ENCODE measurements at regions not wholly inside any gene's neighbourhood (a gene's known extent, or its start where the extent isn't known, plus 50 kb on each side); places are given as distances from the start of the nearest gene placed in this dataset.

DNA sequence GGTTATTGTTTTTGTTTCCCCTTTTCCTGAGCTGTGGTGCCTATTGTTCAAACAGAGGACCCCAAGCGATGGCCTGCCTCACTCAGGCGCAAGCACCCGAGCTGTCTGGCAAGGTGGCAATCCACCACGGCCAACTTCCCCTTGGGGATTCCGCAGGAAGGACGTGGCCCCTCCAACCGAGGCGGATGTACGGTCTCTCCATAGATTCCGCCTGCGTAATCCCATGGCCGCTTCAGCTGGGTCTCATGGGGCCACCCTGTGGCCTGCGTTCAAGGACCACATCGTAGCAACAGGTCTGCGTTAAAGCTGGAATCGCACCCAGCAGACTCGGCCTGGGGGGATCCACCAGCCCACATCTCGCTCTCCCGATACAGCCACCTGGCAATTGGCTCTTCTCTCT is 79.9 kb downstream of the CEBPB start:
- H3K36me3 Mint-ChIP-seq = no peaks in the 10 kb centered on the region
- CTCF ChIA-PET = no interaction called here
- no peaks in the 10 kb centered on the region for H3K9me3 Mint-ChIP-seq
- POLR2A ChIA-PET = no interaction called here
- no peaks in the 10 kb centered on the region for H3K9me3 ChIP-seq (ENCODE audit: control insufficient read depth in 2 of 3, low read length in 3 of 3)
- no peaks in the 10 kb centered on the region for H3K36me3 ChIP-seq (ENCODE audit: control insufficient read depth in 2 of 3, insufficient read depth in 3 of 3, low read length in 3 of 3)
- H3K27me3 ChIP-seq (ENCODE audit: control insufficient read depth in 2 of 2, insufficient read depth in 2 of 2, low read length in 2 of 2) = no peaks in the 10 kb centered on the region
- peaks cover 15 to 21% (median 19%) of the 10 kb centered on the region in 5 donors for H3K27me3 Mint-ChIP-seq
- peaks cover 0 to 19% (median 0%) of the 10 kb centered on the region in 7 donors for H3K4me1 Mint-ChIP-seq
- DNase-seq = no peak
- H3K4me3 Mint-ChIP-seq = no peak overlapping the region
- no peak overlapping the region for H3K27ac ChIP-seq (ENCODE audit: low read depth, low read length)
- peak; percentile 5 for ATAC-seq
- intact Hi-C loops (cut with micrococcal nuclease) = no loop called here
- no peak overlapping the region for H3K27ac Mint-ChIP-seq
- no peak overlapping the region for H3K4me3 ChIP-seq (ENCODE audit: low read length)
- H3K4me1 ChIP-seq (ENCODE audit: control insufficient read depth in 2 of 2, insufficient read depth in 2 of 2, low read length in 2 of 2) = no peaks in the 10 kb centered on the region

DNA sequence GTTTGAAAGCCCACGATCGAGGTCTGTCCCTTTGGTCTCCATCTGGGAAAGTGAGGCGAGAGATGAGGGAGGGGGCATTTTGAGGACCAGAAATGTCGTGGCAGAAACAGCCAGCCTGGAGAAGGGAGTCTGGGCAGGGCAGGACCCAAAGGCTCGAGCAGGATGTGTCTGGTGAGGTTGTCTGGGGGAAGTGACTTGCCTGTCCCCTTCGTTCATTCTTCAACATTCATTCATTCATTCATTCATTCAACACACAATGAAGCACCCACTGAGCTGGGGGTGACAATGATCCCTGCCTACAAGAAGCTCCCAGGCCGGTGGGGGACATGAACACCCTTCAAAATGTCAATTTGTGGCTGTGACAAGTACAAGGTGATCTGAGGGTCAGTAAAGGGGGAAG is 80.5 kb downstream of the CEBPB start:
- CTCF ChIA-PET = interaction anchor here (0.8 kb wide), 1 partner anchor 11 kb away, joined by 3 read pairs; no protein-coding TSS in a partner anchor
- DNase-seq (no peak), ATAC-seq (no peak)
- Mint-ChIP-seq H3K27ac (no peak overlapping the region), H3K4me1 (peaks cover 0 to 13% (median 0%) of the 10 kb centered on the region in 7 donors), H3K36me3 (no peaks in the 10 kb centered on the region), H3K4me3 (no peak overlapping the region), H3K27me3 (peaks cover 15 to 21% (median 19%) of the 10 kb centered on the region in 5 donors), H3K9me3 (no peaks in the 10 kb centered on the region)
- H3K27me3 ChIP-seq (ENCODE audit: control insufficient read depth in 2 of 2, insufficient read depth in 2 of 2, low read length in 2 of 2) = no peaks in the 10 kb centered on the region
- no peak overlapping the region for H3K27ac ChIP-seq (ENCODE audit: low read depth, low read length)
- H3K4me3 ChIP-seq (ENCODE audit: low read length) = no peak overlapping the region
- intact Hi-C loops (cut with micrococcal nuclease) = no loop called here
- POLR2A ChIA-PET = no interaction called here
- no peaks in the 10 kb centered on the region for H3K4me1 ChIP-seq (ENCODE audit: control insufficient read depth in 2 of 2, insufficient read depth in 2 of 2, low read length in 2 of 2)
- H3K9me3 ChIP-seq (ENCODE audit: control insufficient read depth in 2 of 3, low read length in 3 of 3) = no peaks in the 10 kb centered on the region
- no peaks in the 10 kb centered on the region for H3K36me3 ChIP-seq (ENCODE audit: control insufficient read depth in 2 of 3, insufficient read depth in 3 of 3, low read length in 3 of 3)

DNA sequence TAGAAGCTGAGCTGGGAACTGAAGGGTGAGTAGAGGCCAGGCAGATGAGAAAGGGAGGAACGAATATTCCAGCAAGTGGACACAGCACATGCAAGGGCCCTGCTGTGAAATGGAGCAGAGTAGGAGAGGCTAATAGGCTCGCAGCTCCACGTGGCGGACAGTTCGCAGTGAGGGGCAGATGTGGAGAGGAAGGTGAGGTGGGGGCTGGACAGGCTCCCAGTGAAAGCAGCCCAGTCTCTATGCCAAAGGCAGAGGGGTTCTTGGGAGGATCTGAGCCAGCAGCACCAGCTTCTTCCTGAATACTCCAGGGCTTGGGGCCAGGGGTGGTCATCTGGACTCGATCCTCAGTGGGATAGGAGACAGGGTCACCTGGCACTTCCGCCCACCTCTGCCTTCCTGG is 81.0 kb downstream of the CEBPB start:
- DNase-seq = no peak
- peaks cover 0 to 13% (median 0%) of the 10 kb centered on the region in 7 donors for H3K4me1 Mint-ChIP-seq
- no peak overlapping the region for H3K27ac ChIP-seq (ENCODE audit: low read depth, low read length)
- no peaks in the 10 kb centered on the region for H3K27me3 ChIP-seq (ENCODE audit: control insufficient read depth in 2 of 2, insufficient read depth in 2 of 2, low read length in 2 of 2)
- H3K9me3 Mint-ChIP-seq = no peaks in the 10 kb centered on the region
- ChIA-PET CTCF (interaction anchor here (0.8 kb wide), 1 partner anchor 12 kb away, joined by 3 read pairs; no protein-coding TSS in a partner anchor), POLR2A (no interaction called here)
- H3K27ac Mint-ChIP-seq = no peak overlapping the region
- no peaks in the 10 kb centered on the region for H3K36me3 Mint-ChIP-seq
- H3K4me3 ChIP-seq (ENCODE audit: low read length) = no peak overlapping the region
- H3K4me3 Mint-ChIP-seq = no peak overlapping the region
- no peaks in the 10 kb centered on the region for H3K4me1 ChIP-seq (ENCODE audit: control insufficient read depth in 2 of 2, insufficient read depth in 2 of 2, low read length in 2 of 2)
- H3K27me3 Mint-ChIP-seq = peaks cover 15 to 21% (median 19%) of the 10 kb centered on the region in 5 donors
- ATAC-seq = no peak
- intact Hi-C loops (cut with micrococcal nuclease) = no loop called here
- H3K36me3 ChIP-seq (ENCODE audit: control insufficient read depth in 2 of 3, insufficient read depth in 3 of 3, low read length in 3 of 3) = no peaks in the 10 kb centered on the region
- no peaks in the 10 kb centered on the region for H3K9me3 ChIP-seq (ENCODE audit: control insufficient read depth in 2 of 3, low read length in 3 of 3)

DNA sequence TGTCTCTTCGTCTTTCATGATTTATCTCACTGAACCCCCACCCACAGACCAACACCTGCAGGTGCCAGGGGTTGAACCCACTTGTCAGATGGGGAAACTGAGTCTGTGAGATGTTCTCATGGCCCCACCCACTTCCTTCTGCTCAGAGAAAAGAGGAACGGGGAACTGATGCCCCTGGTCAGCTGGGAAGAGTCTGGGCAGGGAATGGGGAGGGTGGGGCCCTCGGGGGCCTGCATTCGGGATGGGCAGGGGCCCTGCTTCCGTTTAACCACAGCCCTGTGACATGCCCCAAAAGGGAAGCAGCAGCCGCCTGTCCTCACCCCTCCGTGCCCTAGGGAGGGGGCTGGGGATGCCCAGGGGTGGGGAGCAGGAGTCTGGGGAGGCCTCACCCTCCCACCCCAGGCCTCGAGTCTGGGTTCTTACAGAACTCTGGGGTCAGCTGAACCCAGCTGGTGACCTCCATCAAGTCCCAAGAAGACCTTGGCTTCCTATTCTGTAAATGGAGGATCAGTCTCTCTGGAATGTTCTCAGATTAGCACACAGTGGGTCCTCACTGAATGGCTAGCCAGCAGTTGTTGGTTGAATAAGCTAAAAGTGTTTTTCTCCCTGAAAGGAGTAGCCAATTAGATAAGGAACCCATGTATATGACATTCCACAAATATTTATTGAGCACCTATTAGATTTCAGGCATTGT is 81.5 kb downstream of the CEBPB start:
- H3K4me1 Mint-ChIP-seq = peaks cover 0 to 13% (median 0%) of the 10 kb centered on the region in 7 donors
- intact Hi-C loops (cut with micrococcal nuclease) = no loop called here
- DNase-seq = no peak
- H3K27ac Mint-ChIP-seq = no peak overlapping the region
- H3K27ac ChIP-seq (ENCODE audit: low read depth, low read length) = no peak overlapping the region
- ChIA-PET POLR2A (no interaction called here), CTCF (interaction anchor here (0.8 kb wide), 1 partner anchor 12 kb away, joined by 3 read pairs; no protein-coding TSS in a partner anchor)
- H3K9me3 ChIP-seq (ENCODE audit: control insufficient read depth in 2 of 3, low read length in 3 of 3) = no peaks in the 10 kb centered on the region
- no peaks in the 10 kb centered on the region for H3K9me3 Mint-ChIP-seq
- H3K27me3 ChIP-seq (ENCODE audit: control insufficient read depth in 2 of 2, insufficient read depth in 2 of 2, low read length in 2 of 2) = no peaks in the 10 kb centered on the region
- H3K36me3 ChIP-seq (ENCODE audit: control insufficient read depth in 2 of 3, insufficient read depth in 3 of 3, low read length in 3 of 3) = no peaks in the 10 kb centered on the region
- no peak for ATAC-seq
- H3K27me3 Mint-ChIP-seq = peaks cover 15 to 25% (median 20%) of the 10 kb centered on the region in 5 donors
- H3K4me1 ChIP-seq (ENCODE audit: control insufficient read depth in 2 of 2, insufficient read depth in 2 of 2, low read length in 2 of 2) = no peaks in the 10 kb centered on the region
- H3K4me3 Mint-ChIP-seq = no peak overlapping the region
- no peaks in the 10 kb centered on the region for H3K36me3 Mint-ChIP-seq
- no peak overlapping the region for H3K4me3 ChIP-seq (ENCODE audit: low read length)

DNA sequence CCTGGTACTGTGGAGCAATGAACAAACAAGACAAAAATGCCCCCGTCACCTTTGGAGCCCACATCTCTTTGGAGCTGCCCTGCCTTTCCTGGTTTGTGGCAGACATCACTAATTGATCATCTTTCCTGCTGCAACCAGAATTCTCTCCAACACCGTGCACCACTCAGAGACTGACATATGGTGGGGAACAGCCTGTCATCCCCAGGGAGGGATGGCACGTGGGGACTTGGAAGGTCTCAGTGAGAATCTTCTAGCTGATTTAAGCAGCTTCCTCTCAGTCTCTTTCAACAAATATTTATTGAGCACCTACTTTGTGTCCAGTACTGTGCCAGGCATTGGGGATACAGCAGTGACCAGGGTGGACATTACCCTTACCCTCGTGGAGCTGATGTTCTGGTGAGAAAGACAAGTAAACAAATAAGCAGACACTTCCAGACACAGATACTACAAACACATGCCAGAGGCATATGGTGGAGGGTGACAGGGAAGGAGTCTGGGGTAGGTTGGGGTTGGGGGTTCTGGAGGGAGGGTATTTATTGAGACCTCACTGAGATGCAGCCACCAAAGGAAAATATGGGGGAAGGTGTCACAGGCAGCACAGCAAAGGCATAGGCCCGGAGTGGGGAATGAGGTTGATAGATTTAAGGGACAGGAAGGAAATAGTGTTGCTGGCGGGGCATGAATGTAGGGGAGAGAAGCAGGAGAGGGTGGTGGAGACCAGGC is 82.3 kb downstream of the CEBPB start:
- no peak overlapping the region for H3K27ac Mint-ChIP-seq

DNA sequence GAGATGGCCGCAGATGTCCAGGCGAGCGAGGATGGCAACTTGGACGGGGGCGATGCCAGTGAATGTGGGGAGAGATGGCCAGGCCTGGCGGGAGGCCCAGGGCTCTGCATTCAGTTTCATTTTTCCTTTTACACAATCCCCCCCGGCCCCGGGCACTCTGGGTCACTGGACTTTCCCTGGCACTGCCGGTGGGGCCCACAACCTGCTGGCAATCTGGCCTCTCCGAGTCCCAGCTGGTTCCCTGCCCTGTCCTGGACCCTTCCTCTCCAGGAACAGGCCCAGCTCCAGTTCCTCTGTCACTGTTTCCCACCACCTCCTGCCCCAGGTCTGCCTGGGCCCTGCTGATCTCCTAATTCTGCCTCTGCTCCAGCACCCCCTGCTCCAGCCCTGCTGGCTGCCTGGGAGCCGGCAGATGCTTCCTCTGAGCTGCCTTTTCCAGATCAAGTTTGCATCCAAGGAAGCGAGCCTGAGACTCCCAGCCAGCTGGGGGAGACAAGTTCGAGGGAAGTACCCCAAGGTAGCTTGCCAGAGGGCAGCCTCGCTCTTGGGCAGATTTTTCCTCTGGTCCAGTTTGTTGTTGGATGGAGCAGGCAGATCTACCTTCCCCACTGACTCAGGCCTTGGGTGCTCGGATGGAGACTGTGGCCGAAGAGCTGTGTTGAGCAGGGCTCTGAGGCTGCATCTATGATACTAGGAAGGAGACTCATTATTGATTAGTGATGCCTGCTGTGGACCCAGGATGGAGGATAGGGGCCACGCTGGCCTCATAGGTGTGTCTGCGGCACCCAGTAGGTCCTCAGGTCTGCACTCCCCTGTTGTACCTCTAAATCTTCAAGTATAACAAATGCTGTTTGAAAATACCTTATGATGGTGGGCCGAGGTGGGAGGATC is 83.2 kb downstream of the CEBPB start:
- peak overlapping the region in 1 of 9 donors; percentile 21 for H3K27ac Mint-ChIP-seq
- no peaks in the 10 kb centered on the region for H3K9me3 Mint-ChIP-seq
- no peaks in the 10 kb centered on the region for H3K4me1 ChIP-seq (ENCODE audit: control insufficient read depth in 2 of 2, insufficient read depth in 2 of 2, low read length in 2 of 2)
- DNase-seq (no peak), ATAC-seq (no peak)
- no peak overlapping the region for H3K4me3 ChIP-seq (ENCODE audit: low read length)
- H3K27me3 ChIP-seq (ENCODE audit: control insufficient read depth in 2 of 2, insufficient read depth in 2 of 2, low read length in 2 of 2) = no peaks in the 10 kb centered on the region
- ChIA-PET POLR2A (no interaction called here), CTCF (no interaction called here)
- peaks cover 0 to 15% (median 0%) of the 10 kb centered on the region in 7 donors for H3K4me1 Mint-ChIP-seq
- no peaks in the 10 kb centered on the region for H3K9me3 ChIP-seq (ENCODE audit: control insufficient read depth in 2 of 3, low read length in 3 of 3)
- H3K27ac ChIP-seq (ENCODE audit: low read depth, low read length) = no peak overlapping the region
- intact Hi-C loops (cut with micrococcal nuclease) = no loop called here
- H3K36me3 ChIP-seq (ENCODE audit: control insufficient read depth in 2 of 3, insufficient read depth in 3 of 3, low read length in 3 of 3) = no peaks in the 10 kb centered on the region
- peaks cover 20 to 28% (median 22%) of the 10 kb centered on the region in 5 donors for H3K27me3 Mint-ChIP-seq
- H3K4me3 Mint-ChIP-seq = no peak overlapping the region
- H3K36me3 Mint-ChIP-seq = no peaks in the 10 kb centered on the region

More for the DNA sequence above, 82.3 kb downstream of the CEBPB start:
- peaks cover 0 to 15% (median 0%) of the 10 kb centered on the region in 7 donors for H3K4me1 Mint-ChIP-seq
- H3K9me3 Mint-ChIP-seq = no peaks in the 10 kb centered on the region
- H3K27me3 Mint-ChIP-seq = peaks cover 15 to 28% (median 20%) of the 10 kb centered on the region in 5 donors
- Histone ChIP-seq H3K4me3 (ENCODE audit: low read length) (no peak overlapping the region), H3K9me3 (ENCODE audit: control insufficient read depth in 2 of 3, low read length in 3 of 3) (no peaks in the 10 kb centered on the region), H3K4me1 (ENCODE audit: control insufficient read depth in 2 of 2, insufficient read depth in 2 of 2, low read length in 2 of 2) (no peaks in the 10 kb centered on the region), H3K27ac (ENCODE audit: low read depth, low read length) (no peak overlapping the region), H3K36me3 (ENCODE audit: control insufficient read depth in 2 of 3, insufficient read depth in 3 of 3, low read length in 3 of 3) (no peaks in the 10 kb centered on the region), H3K27me3 (ENCODE audit: control insufficient read depth in 2 of 2, insufficient read depth in 2 of 2, low read length in 2 of 2) (no peaks in the 10 kb centered on the region)
- intact Hi-C loops (cut with micrococcal nuclease) = no loop called here
- ChIA-PET POLR2A (no interaction called here), CTCF (no interaction called here)
- DNase-seq (no peak), ATAC-seq (no peak)
- no peaks in the 10 kb centered on the region for H3K36me3 Mint-ChIP-seq
- no peak overlapping the region for H3K4me3 Mint-ChIP-seq
